ENCODE measurements at regions not wholly inside any gene's neighbourhood (a gene's known extent, or its start where the extent isn't known, plus 50 kb on each side); places are given as distances from the start of the nearest gene placed in this dataset.

DNA sequence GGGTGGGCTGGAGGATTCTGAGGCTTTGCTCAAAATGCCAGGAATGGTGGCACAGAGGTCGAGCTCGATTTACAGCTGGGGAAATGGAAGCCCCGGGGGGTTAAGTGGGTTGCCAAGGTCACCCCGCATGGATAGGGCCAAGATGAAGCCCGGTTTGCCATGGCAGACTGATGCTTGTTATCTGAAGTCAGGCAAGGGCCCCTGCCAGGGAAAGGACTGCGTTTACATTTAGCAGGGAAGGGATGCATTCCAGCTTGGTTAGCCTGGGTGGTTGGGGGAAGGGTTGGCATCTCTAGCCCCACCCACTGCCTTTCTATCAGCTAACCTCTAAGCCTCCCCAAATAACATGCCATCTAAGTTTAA lies 79.0 kb downstream of the RPLP1 start:
- no peaks in the 10 kb centered on the region for H3K27me3 ChIP-seq (ENCODE audit: control insufficient read depth, insufficient read depth, low read length)
- H3K4me3 ChIP-seq (ENCODE audit: low read depth in 2 of 2, low read length in 2 of 2), result no peak overlapping the region
- no peaks in the 10 kb centered on the region; the same call in 1 of the 2 replicates for H3K4me1 ChIP-seq (ENCODE audit: control insufficient read depth, insufficient read depth, low read length)
- no peak for TF ChIP-seq POLR2AphosphoS5 (IDR thresholded peaks at IDR 0.05; ENCODE audit: low read depth, low read length)
- no peak for TF ChIP-seq REST (IDR thresholded peaks at IDR 0.05; ENCODE audit: insufficient read depth in 1 of 2, low read depth in 2 of 2, low read length in 1 of 2)
- no peak for TF ChIP-seq CTCF (IDR thresholded peaks at IDR 0.05)
- TF ChIP-seq SIN3A (IDR thresholded peaks at IDR 0.05; ENCODE audit: borderline replicate concordance, insufficient read depth, low read depth, low read length), result no peak
- no peak for TF ChIP-seq TCF7L2 (IDR thresholded peaks at IDR 0.05; ENCODE audit: low read depth, low read length)
- DNase-seq (ENCODE audit: low read depth, low spot score) (no peak), ATAC-seq (no peak)
- in situ Hi-C loops (cut with HindIII; ENCODE audit: low pct_unique_long_range_greater_than_20kb, low sequenced_read_pairs) (no loop called here), intact Hi-C loops (cut with micrococcal nuclease; ENCODE audit: unreplicated experiment) (no loop called here)
- no TSS peak for BruUV-seq (replicated peaks)
- no peaks in the 10 kb centered on the region for H3K36me3 ChIP-seq (ENCODE audit: control insufficient read depth, insufficient read depth, low read length)
- no peaks in the 10 kb centered on the region for H3K9me3 ChIP-seq (ENCODE audit: control insufficient read depth, insufficient read depth, low read depth, low read length)
- H3K27ac ChIP-seq (ENCODE audit: low read length), result no peak overlapping the region
- CTCF ChIA-PET, result no interaction called here
- POLR2A ChIA-PET, result no interaction called here

DNA sequence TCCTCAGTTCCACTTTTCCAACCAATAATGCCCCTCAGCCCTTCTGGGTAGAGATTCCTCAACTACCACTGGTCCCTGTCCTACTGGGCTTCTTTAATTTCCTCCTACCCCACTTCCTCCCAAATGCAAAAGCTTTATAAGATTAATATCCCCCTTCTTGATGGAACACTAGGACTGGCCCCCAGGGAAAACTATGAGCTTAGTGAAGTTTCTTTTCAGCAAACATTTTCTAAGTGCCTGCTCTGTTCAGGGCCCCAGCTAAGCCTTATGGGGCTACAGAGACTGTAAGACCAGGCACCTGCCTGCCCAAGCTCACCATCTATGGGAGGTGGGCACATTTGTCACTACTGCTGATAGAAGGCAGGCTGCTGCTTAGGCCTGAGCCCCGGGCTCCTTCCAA lies 79.4 kb downstream of the RPLP1 start:
- H3K4me1 ChIP-seq (ENCODE audit: control insufficient read depth, insufficient read depth, low read length), result no peaks in the 10 kb centered on the region; the same call in 1 of the 2 replicates

More for the DNA sequence above, 79.4 kb downstream of the RPLP1 start:
- no peak for DNase-seq (ENCODE audit: low read depth, low spot score)
- Histone ChIP-seq H3K9me3 (ENCODE audit: control insufficient read depth, insufficient read depth, low read depth, low read length) (no peaks in the 10 kb centered on the region), H3K27me3 (ENCODE audit: control insufficient read depth, insufficient read depth, low read length) (no peaks in the 10 kb centered on the region), H3K36me3 (ENCODE audit: control insufficient read depth, insufficient read depth, low read length) (no peaks in the 10 kb centered on the region), H3K27ac (ENCODE audit: low read length) (no peak overlapping the region), H3K4me3 (ENCODE audit: low read depth in 2 of 2, low read length in 2 of 2) (no peak overlapping the region)
- POLR2A ChIA-PET, result no interaction called here
- ATAC-seq, result no peak
- TF ChIP-seq CTCF (IDR thresholded peaks at IDR 0.05) (no peak), POLR2AphosphoS5 (IDR thresholded peaks at IDR 0.05; ENCODE audit: low read depth, low read length) (no peak), TCF7L2 (IDR thresholded peaks at IDR 0.05; ENCODE audit: low read depth, low read length) (no peak), REST (IDR thresholded peaks at IDR 0.05; ENCODE audit: insufficient read depth in 1 of 2, low read depth in 2 of 2, low read length in 1 of 2) (no peak), SIN3A (IDR thresholded peaks at IDR 0.05; ENCODE audit: borderline replicate concordance, insufficient read depth, low read depth, low read length) (no peak)
- intact Hi-C loops (cut with micrococcal nuclease; ENCODE audit: unreplicated experiment), result no loop called here
- BruUV-seq (replicated peaks), result no TSS peak
- in situ Hi-C loops (cut with HindIII; ENCODE audit: low pct_unique_long_range_greater_than_20kb, low sequenced_read_pairs), result no loop called here
- CTCF ChIA-PET, result no interaction called here
